ENCODE measurements at regions not wholly inside any gene's neighbourhood (a gene's known extent, or its start where the extent isn't known, plus 50 kb on each side); places are given as distances from the start of the nearest gene placed in this dataset.
"Not testable (repeated sequence)": the region's sequence is repeated elsewhere in the genome, so short reads cannot be mapped to it uniquely, and the experiment has no call there.

DNA sequence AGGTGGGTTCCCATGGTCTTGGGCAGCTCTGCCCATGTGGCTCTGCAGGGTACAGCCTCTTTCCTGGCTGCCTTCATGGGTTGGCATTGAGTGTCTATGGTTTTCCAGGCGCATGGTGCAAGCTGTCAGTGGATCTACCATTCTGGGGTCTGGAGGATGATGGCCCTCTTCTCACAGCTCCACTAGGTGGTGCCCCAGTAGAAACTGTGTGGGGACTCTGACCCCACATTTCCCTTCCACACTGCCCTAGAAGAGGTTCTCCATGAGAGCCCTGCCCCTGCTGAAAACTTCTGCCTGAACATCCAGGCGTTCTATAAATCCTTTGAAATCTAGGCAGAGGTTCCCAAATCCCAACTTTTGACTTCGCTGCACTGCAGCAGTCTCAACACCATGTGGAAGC, 174.0 kb upstream of the CTNND2 start:
- DNase-seq = not testable (repeated sequence)

- DNase-seq = no peak
Observed at GRCh38 chr5:12073426-12073825, 169.2 kb upstream of the CTNND2 start.

- DNase-seq = no peak
Observed at GRCh38 chr5:12072441-12072840, 168.2 kb upstream of the CTNND2 start.

DNA sequence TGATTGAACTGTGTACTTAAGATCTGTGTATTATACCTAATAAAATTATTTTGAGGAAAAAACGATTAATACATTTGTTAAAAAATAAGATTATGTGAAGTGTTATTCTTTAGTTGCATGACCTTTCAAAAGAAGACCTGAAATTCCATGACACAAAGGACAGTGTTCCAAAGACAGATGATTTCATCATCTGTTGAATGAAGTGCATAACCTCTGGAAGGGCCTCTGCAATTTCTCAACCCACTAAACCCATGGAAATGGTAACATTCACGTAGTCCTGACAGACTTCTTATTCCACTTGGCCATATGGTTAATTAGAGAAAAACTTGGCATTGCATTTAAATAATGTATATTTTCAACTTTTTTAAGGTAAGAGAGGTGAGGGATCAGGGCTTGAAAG, 167.2 kb upstream of the CTNND2 start:
- DNase-seq = no peak

DNA sequence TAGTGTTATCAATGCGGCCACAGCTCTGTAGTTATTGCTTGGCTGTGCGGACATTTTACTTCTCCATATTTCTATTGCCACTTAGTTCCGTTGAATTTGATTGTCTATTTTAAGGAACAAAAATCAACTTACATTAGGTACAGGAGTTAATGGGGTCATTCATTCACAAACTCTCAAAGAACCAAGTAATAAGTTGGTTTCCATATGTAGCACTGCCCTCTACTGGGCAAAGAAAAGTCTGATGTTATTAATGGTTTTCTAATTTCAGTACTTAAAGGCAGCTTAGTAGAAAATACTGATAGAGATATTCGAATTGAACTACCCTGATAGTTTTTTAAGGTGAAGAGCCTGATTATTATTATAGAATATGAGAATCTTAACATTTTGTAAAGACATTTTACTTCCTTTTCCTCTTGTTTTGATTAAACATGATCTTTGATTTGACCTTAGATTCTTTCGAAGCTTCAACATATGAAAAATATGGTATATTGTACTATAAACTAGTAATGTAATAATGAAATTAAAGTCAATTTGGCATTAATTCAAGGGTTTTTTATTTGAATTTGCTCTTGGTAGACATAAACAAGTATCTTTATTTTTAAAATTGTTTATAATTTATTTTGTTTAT, 119.5 kb upstream of the CTNND2 start:
- peak in 1 of 2 experiments; percentile 6 for DNase-seq

DNA sequence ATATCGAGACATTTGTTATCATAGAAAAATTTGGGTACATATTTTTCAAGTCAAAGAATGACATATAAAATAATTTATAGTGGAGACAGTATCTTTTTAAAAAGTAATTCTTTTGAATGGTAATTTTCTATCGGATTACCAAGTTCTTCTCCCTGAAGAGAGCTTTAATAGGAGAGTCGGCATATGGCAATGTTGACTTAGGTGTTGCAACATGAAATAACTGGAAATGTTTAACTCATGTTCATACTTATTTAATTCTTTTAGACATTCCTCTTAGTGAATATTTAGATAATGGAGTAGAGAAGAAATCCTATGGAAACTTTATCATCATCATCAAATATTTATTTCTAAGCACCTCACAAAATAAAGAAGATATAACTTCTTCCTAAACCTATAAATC, 118.2 kb upstream of the CTNND2 start:
- no peak for DNase-seq

- no peak for DNase-seq
Observed at GRCh38 chr5:12019306-12019705, 115.1 kb upstream of the CTNND2 start.

DNA sequence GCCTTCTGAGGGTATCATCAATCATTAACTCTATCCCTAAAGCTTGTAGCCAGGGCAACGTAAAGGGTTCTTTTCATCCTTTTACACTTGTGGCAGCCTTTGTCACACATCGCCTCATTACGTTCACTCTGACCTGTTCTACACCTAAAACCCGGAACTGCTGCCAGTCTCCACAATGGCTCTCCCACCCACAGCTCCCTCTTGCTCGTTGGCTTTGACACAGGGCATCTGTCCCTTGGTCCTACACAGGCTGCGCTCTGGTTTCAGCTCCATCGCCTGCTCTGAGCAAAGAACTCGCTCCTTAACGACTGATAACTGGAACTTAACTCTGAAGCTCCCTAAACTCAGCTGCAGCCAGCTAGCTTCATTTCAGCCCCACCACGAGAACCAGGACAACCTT, 112.8 kb upstream of the CTNND2 start:
- no peak for DNase-seq

DNA sequence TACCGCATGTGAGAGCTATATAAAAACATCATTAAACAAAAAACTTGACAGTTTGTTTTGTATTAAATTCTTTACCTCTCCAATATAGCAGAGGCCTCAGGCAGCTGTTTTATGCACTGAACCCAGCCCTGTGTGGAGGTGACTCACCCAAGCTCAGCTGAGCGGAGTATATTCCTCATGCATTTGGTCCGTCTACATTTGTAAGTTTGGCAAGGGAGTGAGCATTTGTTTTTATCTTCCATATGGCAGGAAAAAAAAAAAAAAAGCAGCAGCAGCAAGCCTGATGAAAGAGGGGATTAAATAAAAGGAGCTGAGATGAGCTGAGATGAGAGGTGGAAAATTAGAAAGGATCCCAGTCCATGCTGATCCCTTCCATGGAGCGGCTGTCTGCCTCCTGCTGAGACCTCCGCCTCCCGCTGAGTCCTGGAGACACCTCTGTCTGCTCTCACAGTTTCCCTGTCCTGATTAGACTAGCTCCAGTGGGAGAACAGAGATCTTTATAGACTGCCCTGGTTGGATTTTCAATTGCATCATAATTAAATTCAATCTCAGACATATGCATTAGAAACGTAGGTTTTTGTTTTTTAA, 112.0 kb upstream of the CTNND2 start:
- peak in 1 of 2 experiments; percentile 58 for DNase-seq

GRCh38 chr5:12013351-12013750, 109.1 kb upstream of the CTNND2 start:
- DNase-seq = no peak

DNA sequence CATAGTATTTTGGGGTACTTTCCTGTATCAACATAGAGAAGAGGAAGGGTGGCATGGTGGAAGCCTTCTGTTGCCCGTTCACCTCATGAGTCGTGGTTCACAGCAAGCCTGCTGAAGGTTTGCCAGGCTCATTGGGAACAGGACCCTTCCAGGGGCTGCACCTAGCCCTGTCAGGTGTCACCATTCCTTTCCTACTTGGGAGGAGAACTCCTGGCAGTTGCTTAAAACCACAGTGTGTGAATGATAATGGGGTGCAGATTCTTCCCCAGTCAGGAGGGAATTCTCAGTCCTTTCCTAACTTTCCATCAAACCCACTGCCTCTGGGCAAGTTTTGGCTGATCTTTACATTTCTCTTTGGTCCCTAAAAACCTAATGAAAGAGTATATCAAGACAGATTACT, 99.4 kb upstream of the CTNND2 start:
- DNase-seq = no peak

- DNase-seq = no peak
Observed at GRCh38 chr5:11998397-11998796, 94.2 kb upstream of the CTNND2 start.

DNA sequence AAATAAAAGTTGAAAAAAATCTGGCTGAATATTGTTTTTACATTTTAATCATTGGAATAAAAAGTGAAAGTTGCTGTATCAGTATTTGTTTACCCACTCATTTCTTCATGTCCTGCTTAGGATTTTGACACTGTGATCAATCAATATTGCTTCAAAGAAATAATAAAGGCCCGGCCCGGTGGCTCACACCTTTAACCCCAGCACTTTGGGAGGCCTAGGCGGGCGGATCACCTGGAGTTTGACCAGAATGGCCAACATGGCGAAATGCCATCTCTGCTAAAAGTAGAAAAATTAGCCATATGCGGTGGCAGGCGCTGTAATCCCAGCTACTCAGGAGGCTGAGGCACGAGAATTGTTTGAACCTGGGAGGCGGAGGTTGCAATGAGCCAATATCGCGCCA, 93.7 kb upstream of the CTNND2 start:
- no peak for DNase-seq

GRCh38 chr5:11992518-11992917, 88.3 kb upstream of the CTNND2 start:
- DNase-seq = no peak

DNA sequence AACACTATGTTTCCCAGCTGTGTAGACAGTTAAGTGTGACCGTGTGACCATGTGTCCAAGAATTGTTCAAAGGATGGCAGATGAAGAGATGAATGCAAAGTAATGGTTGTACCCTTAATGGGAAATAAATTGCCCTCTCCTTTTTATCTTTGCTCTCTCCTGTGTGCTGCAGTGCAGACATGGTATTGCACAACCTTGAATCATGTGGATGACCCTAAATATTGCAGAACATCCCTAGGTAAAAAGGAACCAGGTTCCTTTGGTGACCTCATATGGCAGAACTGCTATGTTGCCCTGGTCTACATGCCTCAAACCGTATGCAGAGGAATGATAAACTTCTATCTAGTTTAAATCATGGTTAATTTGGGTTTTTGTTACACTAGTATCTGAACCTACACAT, 81.7 kb upstream of the CTNND2 start:
- no peak for DNase-seq

- DNase-seq = no peak
Observed at GRCh38 chr5:11984196-11984595, 80.0 kb upstream of the CTNND2 start.

- no peak for DNase-seq
Observed at GRCh38 chr5:11981986-11982385, 77.7 kb upstream of the CTNND2 start.

DNA sequence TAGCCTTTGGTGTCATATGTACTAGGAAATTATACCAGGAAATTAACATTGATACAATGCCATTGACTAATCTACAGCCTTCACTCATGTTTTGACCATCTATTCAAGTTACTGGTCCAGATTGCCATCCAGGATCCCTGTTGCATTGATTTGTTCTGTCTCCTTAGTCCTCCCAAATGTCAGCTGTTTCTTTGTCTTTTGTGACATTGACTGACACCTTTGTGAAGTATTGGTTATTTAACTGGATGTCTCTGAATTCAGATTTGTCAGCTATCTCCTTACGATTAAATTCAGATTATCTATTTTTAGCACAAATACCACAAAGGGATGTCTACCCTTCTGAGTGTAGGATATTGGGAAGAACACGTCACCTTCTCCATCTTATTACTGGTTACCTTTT, 73.7 kb upstream of the CTNND2 start:
- DNase-seq = no peak

DNA sequence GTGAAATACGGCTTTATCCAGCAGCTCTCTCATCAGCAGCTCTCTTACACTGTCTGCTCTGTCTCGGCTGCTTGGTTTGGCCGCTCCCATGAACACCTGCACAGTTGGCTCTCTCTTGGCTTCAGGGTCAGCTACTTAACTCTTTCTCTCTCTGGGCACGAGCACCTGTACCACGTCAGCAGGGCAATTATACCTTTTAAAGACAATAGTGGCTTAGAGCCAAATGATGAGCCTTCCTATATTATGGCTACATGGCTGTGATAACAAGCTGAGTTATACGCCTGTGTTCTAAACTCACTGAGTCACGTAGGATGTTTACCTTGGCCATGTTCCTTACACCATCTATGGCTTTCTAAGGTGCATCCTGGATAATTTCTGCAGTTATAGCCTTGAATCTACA, 69.2 kb upstream of the CTNND2 start:
- no peak for DNase-seq

DNA sequence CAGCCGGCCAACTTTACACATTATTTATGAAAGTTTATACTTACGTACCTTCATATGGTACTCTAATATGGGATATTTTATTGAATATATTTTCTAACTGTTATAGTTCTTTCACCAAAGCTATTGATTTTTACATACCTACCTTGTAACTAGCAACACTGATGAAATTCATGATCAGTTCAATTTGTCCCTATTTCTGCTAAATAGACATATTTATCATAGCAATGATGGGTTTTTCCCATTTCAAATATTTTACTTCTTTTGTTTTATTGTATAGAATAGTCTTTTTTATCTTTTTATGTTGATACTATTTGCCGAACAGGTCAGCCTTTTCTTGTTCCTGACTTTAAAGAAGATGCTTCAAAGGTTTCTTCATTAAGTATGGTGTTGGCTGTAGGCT, 59.0 kb upstream of the CTNND2 start:
- DNase-seq = no peak

GRCh38 chr5:11962122-11962521, 57.9 kb upstream of the CTNND2 start:
- no peak for DNase-seq

GRCh38 chr5:11958321-11958720, 54.1 kb upstream of the CTNND2 start:
- no peak for DNase-seq

- DNase-seq = no peak
Observed at GRCh38 chr5:11955331-11955730, 51.1 kb upstream of the CTNND2 start.
